NCI-H2227 (cell line): ENCODE measurements at regions not wholly inside any gene's neighbourhood (a gene's known extent, or its start where the extent isn't known, plus 50 kb on each side); places are given as distances from the start of the nearest gene placed in this dataset.
A peak's percentile ranks its signal among the peaks of the same experiment; 100 is the strongest.

ENCODE experiments used
- DNase-seq: peaks from one replicate; lab custom pipeline; 2025; ENCODE audit not compliant: unreplicated experiment; lab: John Stamatoyannopoulos, UW

GRCh38 chr1:36582066-36582755 lies 99.5 kb upstream of the CSF3R start:
- peak; percentile 30 for DNase-seq

- no peak for DNase-seq
Measured at GRCh38 chr1:36580524-36580923, 97.8 kb upstream of the CSF3R start.

GRCh38 chr1:36579039-36579438 lies 96.3 kb upstream of the CSF3R start:
- DNase-seq = no peak

GRCh38 chr1:36576551-36577110 lies 93.9 kb upstream of the CSF3R start:
- no peak for DNase-seq

- DNase-seq = peak; percentile 90
Measured at GRCh38 chr1:36576118-36576517, 93.4 kb upstream of the CSF3R start.

GRCh38 chr1:36573445-36573844 lies 90.7 kb upstream of the CSF3R start:
- no peak for DNase-seq

- DNase-seq = no peak
Measured at GRCh38 chr1:36572906-36573305, 90.2 kb upstream of the CSF3R start.

- DNase-seq = no peak
Measured at GRCh38 chr1:36572142-36572715, 89.5 kb upstream of the CSF3R start.

- DNase-seq = no peak
Measured at GRCh38 chr1:36571106-36571505, 88.4 kb upstream of the CSF3R start.

- DNase-seq = no peak
Measured at GRCh38 chr1:36570478-36571060, 87.9 kb upstream of the CSF3R start.

GRCh38 chr1:36570006-36570405 lies 87.3 kb upstream of the CSF3R start:
- no peak for DNase-seq

- DNase-seq = no peak
Measured at GRCh38 chr1:36567601-36568341, 85.1 kb upstream of the CSF3R start.

- DNase-seq = no peak
Measured at GRCh38 chr1:36565576-36566501, 83.1 kb upstream of the CSF3R start.

- no peak for DNase-seq
Measured at GRCh38 chr1:36562181-36562685, 79.5 kb upstream of the CSF3R start.

GRCh38 chr1:36561361-36561724 lies 78.6 kb upstream of the CSF3R start:
- no peak for DNase-seq

- no peak for DNase-seq
Measured at GRCh38 chr1:36560621-36561360, 78.1 kb upstream of the CSF3R start.

GRCh38 chr1:36560177-36560576 lies 77.5 kb upstream of the CSF3R start:
- DNase-seq = no peak

- no peak for DNase-seq
Measured at GRCh38 chr1:36559061-36559460, 76.3 kb upstream of the CSF3R start.

GRCh38 chr1:36557041-36558000 lies 74.6 kb upstream of the CSF3R start:
- no peak for DNase-seq
